GM06990 (cell line): ENCODE measurements at regions not wholly inside any gene's neighbourhood (a gene's known extent, or its start where the extent isn't known, plus 50 kb on each side); places are given as distances from the start of the nearest gene placed in this dataset.

Experiments
- DNase-seq: peaks from one replicate; pipeline ENCODE4 v3.0.0-alpha.2; 2011; ENCODE audit not compliant: insufficient read length; ENCODE audit errors: extremely low read depth
- H3K27me3 ChIP-seq: replicated peaks from 2 replicates; pipeline ENCODE4 v1.6.0; 2011; ENCODE audit warnings: low read length; ENCODE audit not compliant: control insufficient read depth, insufficient read depth
- H3K36me3 ChIP-seq: 2 replicates; pipeline ENCODE4 v1.5.1; 2011; ENCODE audit warnings: low read length; ENCODE audit not compliant: control insufficient read depth, insufficient read depth
- H3K4me3 ChIP-seq: replicated peaks from 2 replicates; pipeline ENCODE4 v1.5.1; 2011; ENCODE audit warnings: low read depth, mild to moderate bottlenecking, control low read depth, low read length
- TF ChIP-seq, protein P1 (sequence below): IDR thresholded peaks from 2 replicates; pipeline ENCODE4 v1.5.1; 2011; ENCODE audit warnings: low read length, control low read depth, mild to moderate bottlenecking, inconsistent platforms; ENCODE audit not compliant: insufficient read depth, poor library complexity, severe bottlenecking

DNA sequence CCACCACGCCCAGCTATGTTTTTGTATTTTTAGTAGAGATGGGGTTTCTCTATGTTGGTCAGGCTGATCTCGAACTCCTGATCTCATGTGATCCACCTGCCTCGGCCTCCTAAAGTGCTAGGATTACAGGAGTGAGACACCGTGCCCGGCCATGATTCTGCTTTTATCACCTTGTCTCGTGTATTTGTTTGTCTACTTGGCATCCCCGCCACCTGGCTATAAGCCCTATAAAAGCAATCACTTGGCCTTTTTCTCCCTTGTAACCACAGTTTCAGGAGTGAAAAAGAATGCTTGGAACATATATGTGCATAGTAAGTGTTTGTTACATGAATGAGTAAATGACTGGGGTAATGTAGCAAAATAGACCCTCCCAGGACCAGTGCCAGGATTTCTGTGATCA lies 77.5 kb upstream of the PAPOLG start:
- TF ChIP-seq, protein P1, sequence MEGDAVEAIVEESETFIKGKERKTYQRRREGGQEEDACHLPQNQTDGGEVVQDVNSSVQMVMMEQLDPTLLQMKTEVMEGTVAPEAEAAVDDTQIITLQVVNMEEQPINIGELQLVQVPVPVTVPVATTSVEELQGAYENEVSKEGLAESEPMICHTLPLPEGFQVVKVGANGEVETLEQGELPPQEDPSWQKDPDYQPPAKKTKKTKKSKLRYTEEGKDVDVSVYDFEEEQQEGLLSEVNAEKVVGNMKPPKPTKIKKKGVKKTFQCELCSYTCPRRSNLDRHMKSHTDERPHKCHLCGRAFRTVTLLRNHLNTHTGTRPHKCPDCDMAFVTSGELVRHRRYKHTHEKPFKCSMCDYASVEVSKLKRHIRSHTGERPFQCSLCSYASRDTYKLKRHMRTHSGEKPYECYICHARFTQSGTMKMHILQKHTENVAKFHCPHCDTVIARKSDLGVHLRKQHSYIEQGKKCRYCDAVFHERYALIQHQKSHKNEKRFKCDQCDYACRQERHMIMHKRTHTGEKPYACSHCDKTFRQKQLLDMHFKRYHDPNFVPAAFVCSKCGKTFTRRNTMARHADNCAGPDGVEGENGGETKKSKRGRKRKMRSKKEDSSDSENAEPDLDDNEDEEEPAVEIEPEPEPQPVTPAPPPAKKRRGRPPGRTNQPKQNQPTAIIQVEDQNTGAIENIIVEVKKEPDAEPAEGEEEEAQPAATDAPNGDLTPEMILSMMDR, result no peak

DNA sequence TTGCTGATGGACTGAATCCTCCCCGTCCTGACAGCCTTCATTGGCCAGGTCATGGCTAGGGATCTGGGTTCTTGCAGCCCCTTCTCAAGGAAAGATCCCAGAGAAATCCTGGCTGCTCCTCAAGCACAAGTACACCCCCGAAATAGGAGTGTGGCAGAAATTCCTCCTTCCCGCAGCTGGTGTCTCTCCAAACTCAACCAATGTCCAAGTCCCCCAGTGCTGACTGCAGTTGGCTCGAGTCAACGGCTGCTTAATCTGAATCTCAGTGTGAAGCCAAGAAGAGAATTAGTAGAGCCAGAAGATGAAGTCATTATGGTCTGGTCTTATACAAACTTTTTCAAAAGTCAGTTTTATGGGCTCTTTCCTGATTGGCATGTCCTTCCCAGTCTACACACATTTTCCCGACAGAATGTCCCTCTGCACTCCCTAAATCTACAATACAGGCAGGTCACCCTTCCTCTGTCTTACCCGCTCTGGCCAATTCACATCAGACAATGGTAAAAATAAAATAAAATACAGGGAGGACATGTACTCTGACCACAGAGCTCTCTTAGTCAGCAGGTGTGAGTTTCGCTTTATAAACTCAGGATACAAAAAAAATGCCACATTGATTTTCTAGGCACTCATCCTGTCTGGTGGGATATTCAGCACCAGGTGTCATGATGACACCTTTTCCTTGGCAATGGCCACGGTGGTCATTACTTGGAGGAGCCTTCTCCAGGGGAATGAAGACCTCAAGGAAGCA lies 76.9 kb upstream of the PAPOLG start:
- no peak for DNase-seq
- TF ChIP-seq, protein P1, result no peak
- Histone ChIP-seq H3K36me3 (no peaks in the 10 kb centered on the region), H3K27me3 (no peaks in the 10 kb centered on the region), H3K4me3 (no peak overlapping the region)

More for the DNA sequence above, 77.5 kb upstream of the PAPOLG start:
- Histone ChIP-seq H3K36me3 (no peaks in the 10 kb centered on the region), H3K27me3 (no peaks in the 10 kb centered on the region), H3K4me3 (no peak overlapping the region)
- DNase-seq, result no peak

DNA sequence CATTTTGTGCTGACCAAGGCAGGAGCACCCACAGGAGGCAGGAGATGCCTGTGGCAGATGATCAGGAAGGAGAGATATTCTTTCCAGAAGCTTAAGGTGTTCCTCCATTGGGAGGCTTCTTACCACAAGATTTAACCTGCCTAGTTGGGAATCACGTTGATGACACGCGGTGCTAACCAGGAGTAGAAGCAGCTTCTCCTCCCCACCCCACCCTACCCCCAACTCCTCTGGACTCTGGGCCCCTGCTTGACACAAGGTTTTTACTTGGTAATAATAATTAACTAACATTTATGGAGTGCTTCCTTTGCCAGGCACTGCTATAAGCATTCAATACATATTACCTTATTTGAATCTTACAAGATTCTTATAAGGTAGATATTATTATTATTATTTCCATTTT lies 62.5 kb upstream of the PAPOLG start:
- no peak overlapping the region for H3K4me3 ChIP-seq
- no peaks in the 10 kb centered on the region for H3K36me3 ChIP-seq
- H3K27me3 ChIP-seq, result no peaks in the 10 kb centered on the region
- TF ChIP-seq, protein P1, result no peak
- no peak for DNase-seq

DNA sequence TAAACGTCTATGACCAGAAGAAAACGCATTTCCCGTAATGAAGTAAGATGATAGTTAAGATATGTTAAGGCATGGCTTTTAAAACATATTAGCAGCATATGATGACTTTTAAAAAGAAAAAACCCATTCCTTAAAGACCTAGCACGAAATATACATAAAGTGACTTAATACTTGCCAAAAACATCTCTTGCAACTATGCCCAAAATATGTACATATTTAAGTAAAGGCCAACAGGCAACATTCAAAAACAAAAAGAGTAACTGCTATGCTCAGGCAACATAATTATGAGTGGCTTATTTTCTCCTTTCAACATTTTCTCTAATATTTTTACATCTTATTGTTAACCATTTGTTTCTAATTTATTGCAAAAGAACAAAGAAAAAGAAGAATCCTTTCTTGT lies 60.3 kb upstream of the PAPOLG start:
- no peak for DNase-seq
- Histone ChIP-seq H3K27me3 (no peaks in the 10 kb centered on the region), H3K36me3 (no peaks in the 10 kb centered on the region), H3K4me3 (no peak overlapping the region)
- TF ChIP-seq, protein P1, result no peak

GRCh38 chr2:60699617-60700016 lies 56.5 kb upstream of the PAPOLG start:
- TF ChIP-seq, protein P1, result no peak
- no peak for DNase-seq
- no peaks in the 10 kb centered on the region for H3K36me3 ChIP-seq

More at GRCh38 chr2:60699617-60700016, 56.5 kb upstream of the PAPOLG start:
- no peak overlapping the region for H3K4me3 ChIP-seq
- H3K27me3 ChIP-seq, result no peaks in the 10 kb centered on the region
